Activated T-helper 1 cell treated with anti-CD3 and anti-CD28 coated beads, Interleukin-12 subunit alpha, Interleukin-12 subunit beta, Interleukin-2, Interleukin-4 antibody, amounts not matched to agents 30 ng/mL and 10 ng/mL and 1 ng/mL, durations not matched to agents 14 hours and 24 hours and 36 hours (primary cell): ENCODE measurements at regions not wholly inside any gene's neighbourhood (a gene's known extent, or its start where the extent isn't known, plus 50 kb on each side); places are given as distances from the start of the nearest gene placed in this dataset.
"Not testable (repeated sequence)": the region's sequence is repeated elsewhere in the genome, so short reads cannot be mapped to it uniquely, and the experiment has no call there.

ENCODE experiments used
- DNase-seq: peaks from one replicate; pipeline ENCODE4 v3.0.0; 2021; ENCODE audit warnings: low spot score
- H3K27ac Mint-ChIP-seq: one replicate; pipeline ENCODE4 v1.8.0; 2021; ENCODE audit warnings: mild to moderate bottlenecking, mixed read lengths
- H3K27me3 Mint-ChIP-seq: one replicate; pipeline ENCODE4 v1.8.0; 2022; ENCODE audit warnings: mild to moderate bottlenecking, moderate library complexity, mixed read lengths; ENCODE audit not compliant: insufficient read depth
- H3K36me3 Mint-ChIP-seq: one replicate; pipeline ENCODE4 v1.8.0; 2021; ENCODE audit warnings: low read depth, mixed read lengths
- H3K4me1 Mint-ChIP-seq: one replicate; pipeline ENCODE4 v1.8.0; 2021; ENCODE audit warnings: low read depth, mixed read lengths
- H3K4me3 Mint-ChIP-seq: one replicate; pipeline ENCODE4 v1.8.0; 2021; ENCODE audit warnings: mild to moderate bottlenecking, moderate library complexity, mixed read lengths
- H3K9me3 Mint-ChIP-seq: one replicate; pipeline ENCODE4 v1.8.0; 2021; ENCODE audit warnings: mixed read lengths
- intact Hi-C: fragments of 100-400 bp; cut with micrococcal nuclease; formaldehyde crosslinking; loops from one replicate; pipeline ENCODE4 v1.15.1; 2024

DNA sequence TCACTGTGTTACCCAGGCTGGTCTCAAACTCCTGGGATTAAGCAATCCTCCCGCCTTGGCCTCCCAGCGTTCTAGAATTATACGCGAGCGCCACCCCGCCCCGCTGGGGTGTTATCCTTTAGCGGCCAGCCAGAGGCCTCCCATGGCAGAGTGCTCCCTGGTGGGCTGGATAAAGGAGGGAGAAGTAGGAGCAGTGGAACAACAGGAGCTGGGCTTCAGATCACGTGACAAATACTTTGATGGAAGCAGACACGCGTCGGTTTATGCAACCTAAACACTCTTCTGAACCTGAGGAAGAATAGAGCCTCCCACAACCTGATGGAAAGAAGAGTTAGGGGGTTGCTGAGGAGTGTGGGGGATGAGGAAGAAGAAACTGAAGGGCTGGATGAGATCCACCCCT, 2114.0 kb downstream of the TP53TG3F start:
- Mint-ChIP-seq H3K36me3 (no peaks in the 10 kb centered on the region), H3K27me3 (no peaks in the 10 kb centered on the region), H3K4me1 (no peaks in the 10 kb centered on the region), H3K4me3 (no peak overlapping the region), H3K27ac (no peak overlapping the region), H3K9me3 (peaks cover 59% of the 10 kb centered on the region)
- intact Hi-C loops: no loop called here
- no peak for DNase-seq

DNA sequence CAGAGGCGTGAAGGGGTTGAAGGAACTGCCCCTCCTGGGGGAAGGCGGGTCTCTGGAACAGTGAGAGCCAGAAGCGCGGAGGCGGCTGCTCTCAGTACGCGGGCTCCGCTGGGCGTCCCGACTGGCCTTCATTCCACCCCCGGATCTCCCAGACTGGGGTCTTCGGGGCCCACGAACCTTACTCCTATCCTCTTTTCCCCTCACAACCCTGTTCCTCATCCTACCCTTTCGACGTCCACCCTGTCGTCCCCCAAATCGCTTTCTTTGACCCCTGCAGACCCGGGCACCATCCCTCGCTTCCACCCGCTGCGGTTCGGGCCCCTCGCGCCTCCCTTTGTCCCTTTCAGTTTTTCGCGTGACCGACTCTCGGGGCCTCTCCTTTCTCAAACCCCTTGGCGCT, 2114.6 kb downstream of the TP53TG3F start:
- no peaks in the 10 kb centered on the region for H3K36me3 Mint-ChIP-seq
- H3K4me3 Mint-ChIP-seq: no peak overlapping the region
- peaks cover 62% of the 10 kb centered on the region for H3K9me3 Mint-ChIP-seq
- H3K27me3 Mint-ChIP-seq: no peaks in the 10 kb centered on the region
- no peak for DNase-seq
- H3K4me1 Mint-ChIP-seq: no peaks in the 10 kb centered on the region
- intact Hi-C loops: no loop called here
- no peak overlapping the region for H3K27ac Mint-ChIP-seq

DNA sequence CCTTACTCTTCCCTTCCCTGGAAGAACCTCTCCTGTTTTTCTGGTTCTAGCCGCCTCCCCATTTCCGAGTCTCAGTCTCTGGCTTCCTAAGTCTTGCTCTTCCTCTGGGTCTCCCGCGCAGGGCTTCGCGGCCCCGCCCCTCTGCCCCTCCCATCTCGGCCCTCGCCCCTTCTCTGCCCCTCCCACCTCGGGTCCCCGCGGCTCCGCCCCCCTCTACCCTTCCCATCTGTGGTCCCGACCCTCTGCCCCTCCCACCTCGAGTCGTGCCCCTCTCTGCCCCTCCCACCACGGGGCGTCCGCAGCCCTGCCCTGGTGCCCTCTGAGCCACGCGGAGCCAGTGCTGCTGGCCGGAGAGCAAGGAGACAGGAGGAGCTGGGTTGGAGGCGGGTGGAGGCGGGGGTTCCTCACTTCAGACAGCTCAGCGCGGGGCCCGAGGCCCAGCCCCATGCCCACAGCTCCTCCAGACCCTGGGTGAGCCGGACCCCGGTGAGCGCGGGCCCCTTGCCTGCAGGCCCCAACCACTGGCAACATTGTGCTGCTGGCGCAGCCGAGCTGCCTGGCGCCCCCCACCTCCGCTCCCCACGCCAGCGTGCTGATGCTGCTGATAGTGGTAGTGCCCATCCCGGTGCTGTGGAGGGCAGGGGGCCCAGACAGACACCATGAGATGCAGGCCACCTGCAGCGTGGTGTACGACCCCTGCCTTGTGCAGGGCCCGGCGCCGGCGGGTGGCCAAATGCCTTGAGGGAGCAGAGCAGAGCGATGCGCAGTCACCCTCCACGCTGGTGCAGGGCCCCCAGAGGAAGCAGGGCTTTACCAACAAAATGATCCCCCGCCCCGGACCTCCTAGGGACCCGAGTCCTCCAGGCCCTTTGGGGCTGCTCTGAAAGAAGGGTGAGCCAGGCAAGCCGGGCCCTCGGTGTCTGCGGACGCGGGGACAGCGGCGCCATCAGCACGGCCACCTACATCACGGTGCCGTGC, 2115.3 kb downstream of the TP53TG3F start:
- Mint-ChIP-seq H3K27me3 (no peaks in the 10 kb centered on the region), H3K27ac (no peak overlapping the region), H3K4me3 (no peak overlapping the region), H3K4me1 (no peaks in the 10 kb centered on the region), H3K9me3 (peaks cover 61% of the 10 kb centered on the region), H3K36me3 (no peaks in the 10 kb centered on the region)
- intact Hi-C loops: no loop called here
- DNase-seq: no peak

DNA sequence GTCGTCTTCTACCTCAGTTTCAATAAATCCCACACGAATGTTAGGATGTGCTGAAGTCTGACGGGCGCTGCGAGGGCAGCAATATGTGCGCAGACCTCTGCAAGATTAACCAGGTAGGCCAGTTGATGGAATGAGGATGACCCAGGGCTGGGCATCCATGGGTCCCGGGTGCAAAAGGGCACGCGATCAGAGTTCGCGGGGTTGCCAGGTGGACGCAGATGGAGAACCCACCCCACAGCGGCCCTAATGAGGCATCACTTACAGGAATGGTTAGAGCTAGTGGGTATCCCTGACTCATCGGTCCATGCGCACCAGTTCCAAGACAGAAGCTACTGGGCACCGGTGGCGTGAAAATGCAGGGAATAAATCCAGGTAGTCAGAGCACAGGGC, 2116.0 kb downstream of the TP53TG3F start:
- intact Hi-C loops: no loop called here
- no peak overlapping the region for H3K27ac Mint-ChIP-seq
- peaks cover 61% of the 10 kb centered on the region for H3K9me3 Mint-ChIP-seq
- DNase-seq: no peak
- no peak overlapping the region for H3K4me3 Mint-ChIP-seq
- H3K4me1 Mint-ChIP-seq: no peaks in the 10 kb centered on the region
- no peaks in the 10 kb centered on the region for H3K27me3 Mint-ChIP-seq
- H3K36me3 Mint-ChIP-seq: no peaks in the 10 kb centered on the region

DNA sequence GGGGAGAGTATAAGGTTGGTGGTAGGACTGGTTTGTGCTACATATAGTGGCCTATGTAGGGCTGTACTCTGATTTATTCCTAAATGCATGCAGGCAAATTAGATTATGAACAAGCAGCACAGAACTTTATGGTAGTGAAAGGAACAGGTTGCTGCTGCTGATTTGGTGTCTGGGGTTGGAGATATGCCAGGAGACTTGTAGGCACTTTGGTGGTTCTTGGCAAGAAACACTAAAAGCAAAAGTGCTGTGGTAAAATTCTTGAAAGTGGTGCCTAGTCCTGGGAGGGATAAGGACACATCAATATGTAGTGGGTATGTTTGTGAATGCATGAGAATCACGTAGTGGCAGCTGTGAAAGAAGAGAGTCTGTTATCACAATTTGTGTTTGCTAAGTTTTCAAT, 2126.0 kb downstream of the TP53TG3F start:
- DNase-seq: no peak
- intact Hi-C loops: no loop called here
- no peak overlapping the region for H3K27ac Mint-ChIP-seq
- H3K4me3 Mint-ChIP-seq: no peak overlapping the region
- H3K4me1 Mint-ChIP-seq: no peaks in the 10 kb centered on the region
- no peaks in the 10 kb centered on the region for H3K36me3 Mint-ChIP-seq
- peaks cover 37% of the 10 kb centered on the region for H3K9me3 Mint-ChIP-seq
- H3K27me3 Mint-ChIP-seq: no peaks in the 10 kb centered on the region

DNA sequence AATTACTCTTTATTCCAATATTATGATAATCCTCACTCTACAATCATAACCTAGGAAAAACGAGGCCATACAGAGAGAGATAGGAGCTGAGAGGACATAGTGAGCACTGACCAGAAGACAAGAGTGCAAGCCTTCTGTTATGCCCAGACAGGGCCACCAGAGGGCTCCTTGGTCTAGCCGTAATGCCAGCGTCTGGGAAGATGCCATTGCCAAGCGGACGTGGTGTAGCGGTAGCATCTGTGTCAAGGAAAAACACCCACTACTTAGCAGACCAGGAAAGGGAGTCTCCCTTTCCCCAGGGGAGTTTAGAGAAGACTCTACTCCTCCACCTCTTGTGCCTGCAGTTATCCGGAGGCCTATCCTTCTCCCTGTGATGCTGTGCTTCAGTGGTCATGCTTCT, 2131.5 kb downstream of the TP53TG3F start:
- DNase-seq, H3K4me3 Mint-ChIP-seq, H3K4me1 Mint-ChIP-seq, intact Hi-C loops, H3K27ac Mint-ChIP-seq, H3K36me3 Mint-ChIP-seq, H3K27me3 Mint-ChIP-seq: not testable (repeated sequence)
- H3K9me3 Mint-ChIP-seq: peaks cover 38% of the 10 kb centered on the region

DNA sequence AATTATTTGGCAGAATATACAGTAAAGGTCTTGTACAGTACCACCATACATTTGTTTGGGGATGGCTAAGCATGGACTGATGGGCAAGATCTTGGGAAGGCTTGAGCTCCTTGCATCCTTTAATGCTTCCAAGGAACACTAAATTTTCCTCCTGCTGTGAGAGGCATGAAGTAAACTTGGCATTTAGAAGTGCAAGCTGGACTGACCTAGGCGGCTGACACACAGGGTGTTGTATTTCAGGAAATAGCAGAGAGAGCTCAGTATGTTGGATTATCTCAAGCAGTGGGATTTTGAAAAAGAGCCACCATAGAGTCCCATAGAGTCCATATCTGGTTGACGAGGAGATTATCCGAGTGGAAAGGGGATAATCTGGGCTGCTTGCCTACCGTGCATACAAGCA, 2137.1 kb downstream of the TP53TG3F start:
- peaks cover 50% of the 10 kb centered on the region for H3K9me3 Mint-ChIP-seq

DNA sequence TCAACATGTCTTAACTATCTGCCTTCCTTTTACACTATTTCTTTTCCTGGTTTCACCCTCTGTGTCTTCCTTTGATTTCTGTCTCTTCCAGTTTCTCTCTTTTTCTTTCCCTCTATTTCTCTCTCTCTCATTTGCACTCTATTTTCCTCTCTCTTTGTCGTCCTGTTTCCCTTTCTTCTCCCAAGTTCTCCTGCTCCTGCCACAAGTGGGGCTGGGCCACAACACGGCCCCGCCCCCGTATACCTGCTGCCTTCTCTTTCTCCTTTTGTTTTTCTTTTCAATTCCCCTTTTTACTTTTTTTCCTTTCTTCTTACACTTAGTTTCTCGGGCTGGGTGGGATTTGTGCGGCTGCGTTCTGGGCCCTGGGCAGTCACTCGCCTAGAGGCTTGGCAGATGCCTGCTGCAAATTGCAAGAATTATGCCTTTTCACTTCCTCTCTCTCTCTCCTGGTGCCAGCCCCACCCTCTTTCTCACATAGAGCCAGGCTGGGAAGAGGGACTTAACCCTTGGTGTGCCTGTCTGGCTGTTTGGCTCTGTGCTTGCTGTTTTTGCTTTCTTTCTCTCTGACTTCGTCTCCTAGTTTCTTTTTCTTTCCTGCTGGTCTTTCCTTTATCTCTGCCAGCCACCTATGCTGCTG, 2139.4 kb downstream of the TP53TG3F start:
- Mint-ChIP-seq H3K27ac (no peak overlapping the region), H3K4me1 (no peaks in the 10 kb centered on the region), H3K27me3 (no peaks in the 10 kb centered on the region), H3K36me3 (no peaks in the 10 kb centered on the region), H3K9me3 (peaks cover 43% of the 10 kb centered on the region), H3K4me3 (no peak overlapping the region)
- intact Hi-C loops: no loop called here
- no peak for DNase-seq

More for the DNA sequence above, 2137.1 kb downstream of the TP53TG3F start:
- H3K4me3 Mint-ChIP-seq: no peak overlapping the region
- peaks cover 1% of the 10 kb centered on the region for H3K36me3 Mint-ChIP-seq
- H3K27ac Mint-ChIP-seq: no peak overlapping the region
- intact Hi-C loops: no loop called here
- no peaks in the 10 kb centered on the region for H3K27me3 Mint-ChIP-seq
- DNase-seq: no peak
- H3K4me1 Mint-ChIP-seq: no peaks in the 10 kb centered on the region

DNA sequence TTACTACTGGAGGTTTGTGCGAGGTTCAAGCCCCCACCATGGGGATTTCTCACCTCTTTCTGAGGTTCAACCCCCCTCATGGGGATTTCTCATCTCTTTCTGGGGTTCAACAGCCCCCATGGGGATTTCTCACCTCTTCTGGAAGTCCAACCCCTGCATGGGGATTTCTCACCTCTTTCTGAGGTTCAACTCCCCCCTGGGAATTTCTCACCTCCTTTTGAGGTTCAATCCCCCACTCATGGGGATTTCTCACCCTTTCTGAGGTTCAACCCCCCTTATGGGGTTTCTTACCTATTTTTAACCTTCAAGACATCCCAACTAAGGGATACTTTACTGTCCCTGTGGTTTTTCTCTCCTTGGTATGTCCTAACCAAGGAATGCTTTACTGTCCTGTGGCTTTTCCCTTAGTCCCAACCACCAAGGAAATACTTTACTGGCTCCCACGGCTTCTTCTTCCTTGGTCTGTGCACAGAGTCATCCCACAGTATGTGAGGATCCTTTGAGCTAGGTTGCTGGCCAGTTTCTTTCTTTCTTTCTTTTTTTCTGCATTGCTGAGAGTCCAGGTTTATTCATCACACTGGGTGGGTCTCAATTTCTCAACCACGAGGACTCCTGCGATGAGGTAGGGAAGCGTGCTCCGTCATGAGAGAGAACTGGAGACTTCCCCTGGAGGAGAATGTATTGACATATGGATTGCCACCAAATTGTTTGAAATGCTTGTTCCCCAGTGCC, 2140.2 kb downstream of the TP53TG3F start:
- Mint-ChIP-seq H3K27me3 (no peaks in the 10 kb centered on the region), H3K4me3 (no peak overlapping the region), H3K27ac (no peak overlapping the region), H3K4me1 (no peaks in the 10 kb centered on the region), H3K9me3 (peaks cover 46% of the 10 kb centered on the region), H3K36me3 (no peaks in the 10 kb centered on the region)
- no peak for DNase-seq
- intact Hi-C loops: no loop called here

DNA sequence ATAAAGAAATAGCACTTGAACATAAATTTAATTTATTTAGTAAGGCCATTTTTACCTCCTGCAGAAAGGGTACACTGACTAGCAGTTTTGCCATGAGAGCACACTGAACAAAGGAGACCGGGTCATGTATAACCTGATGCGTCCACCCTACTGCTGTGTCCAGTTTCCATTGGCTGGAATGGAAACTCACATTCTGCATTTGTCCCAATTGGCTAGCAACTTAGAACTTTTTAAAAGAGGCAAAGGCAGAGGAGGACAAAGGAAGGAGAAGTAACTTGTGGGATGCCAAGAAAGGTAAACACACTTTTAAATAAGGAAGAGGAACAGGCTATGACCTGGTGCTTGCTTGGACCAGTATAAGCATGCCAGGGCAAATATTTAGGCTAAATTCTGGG, 2140.7 kb downstream of the TP53TG3F start:
- H3K27me3 Mint-ChIP-seq, H3K27ac Mint-ChIP-seq, H3K4me1 Mint-ChIP-seq, H3K4me3 Mint-ChIP-seq, H3K36me3 Mint-ChIP-seq, intact Hi-C loops, DNase-seq: not testable (repeated sequence)
- H3K9me3 Mint-ChIP-seq: peaks cover 45% of the 10 kb centered on the region

DNA sequence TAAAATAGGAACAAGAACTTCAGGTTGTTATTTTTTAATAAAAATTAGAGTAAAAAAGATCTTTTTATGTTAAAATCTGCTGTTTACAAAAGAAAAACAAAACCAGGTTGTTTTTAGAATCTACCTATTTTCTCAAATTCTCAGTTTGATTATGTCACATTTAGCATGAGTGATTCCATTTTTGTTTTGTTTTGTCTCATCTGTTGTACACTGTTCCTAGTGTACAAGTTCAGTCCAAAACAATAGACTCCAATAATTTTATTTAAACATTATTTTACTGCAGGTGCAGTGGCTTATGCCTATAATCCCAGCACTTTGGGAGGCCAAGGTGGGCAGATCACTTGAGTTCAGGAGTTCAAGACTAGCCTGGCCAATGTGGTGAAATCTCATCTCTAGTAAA, 2142.7 kb downstream of the TP53TG3F start:
- Mint-ChIP-seq H3K4me1 (no peaks in the 10 kb centered on the region), H3K36me3 (no peaks in the 10 kb centered on the region), H3K27ac (no peak overlapping the region), H3K27me3 (no peaks in the 10 kb centered on the region), H3K4me3 (no peak overlapping the region), H3K9me3 (peaks cover 27% of the 10 kb centered on the region)
- DNase-seq: no peak
- intact Hi-C loops: no loop called here

DNA sequence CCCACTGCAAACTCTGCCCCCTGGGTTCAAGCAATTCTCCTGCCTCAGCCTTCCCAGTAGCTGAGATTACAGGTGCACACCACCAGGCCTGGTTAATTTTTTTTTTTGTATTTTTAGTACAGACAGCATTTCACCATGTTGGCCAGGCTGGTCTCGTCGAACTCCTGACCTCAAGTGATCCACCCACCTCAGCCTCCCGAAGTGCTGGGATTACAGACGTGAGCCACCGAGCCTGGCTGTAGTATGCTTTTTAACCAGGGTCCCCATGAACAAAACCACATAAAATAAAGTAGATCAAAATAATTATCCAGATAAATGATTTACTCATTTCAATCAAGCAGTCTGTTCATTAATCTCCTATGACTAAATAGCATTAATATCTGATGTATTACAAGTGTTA, 2144.0 kb downstream of the TP53TG3F start:
- intact Hi-C loops, DNase-seq, H3K27ac Mint-ChIP-seq, H3K4me3 Mint-ChIP-seq, H3K36me3 Mint-ChIP-seq, H3K4me1 Mint-ChIP-seq, H3K27me3 Mint-ChIP-seq: not testable (repeated sequence)
- H3K9me3 Mint-ChIP-seq: peaks cover 20% of the 10 kb centered on the region

DNA sequence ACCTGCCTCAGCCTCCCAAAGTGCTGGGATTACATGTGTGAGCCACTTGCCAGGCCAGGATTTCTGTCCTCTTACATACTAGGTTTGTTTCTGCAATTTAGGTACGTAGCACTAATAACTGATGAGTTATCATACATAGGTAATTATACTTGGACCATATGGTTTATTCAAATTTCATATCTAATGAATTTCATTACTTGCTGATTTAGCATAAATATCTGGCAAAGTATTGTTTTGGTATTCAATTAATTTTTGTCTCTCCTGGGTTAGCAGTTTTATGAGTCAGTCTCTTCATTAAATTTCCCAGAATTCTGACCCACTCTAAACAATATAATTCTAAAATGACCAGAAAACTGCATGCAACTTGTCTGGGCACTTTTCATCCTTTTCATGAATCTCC, 2146.5 kb downstream of the TP53TG3F start:
- Mint-ChIP-seq H3K27ac (no peak overlapping the region), H3K9me3 (peaks cover 7% of the 10 kb centered on the region), H3K4me1 (no peaks in the 10 kb centered on the region), H3K27me3 (no peaks in the 10 kb centered on the region), H3K4me3 (no peak overlapping the region), H3K36me3 (no peaks in the 10 kb centered on the region)
- intact Hi-C loops: no loop called here
- DNase-seq: no peak
